ENCODE measurements at regions not wholly inside any gene's neighbourhood (a gene's known extent, or its start where the extent isn't known, plus 50 kb on each side); places are given as distances from the start of the nearest gene placed in this dataset.

DNA sequence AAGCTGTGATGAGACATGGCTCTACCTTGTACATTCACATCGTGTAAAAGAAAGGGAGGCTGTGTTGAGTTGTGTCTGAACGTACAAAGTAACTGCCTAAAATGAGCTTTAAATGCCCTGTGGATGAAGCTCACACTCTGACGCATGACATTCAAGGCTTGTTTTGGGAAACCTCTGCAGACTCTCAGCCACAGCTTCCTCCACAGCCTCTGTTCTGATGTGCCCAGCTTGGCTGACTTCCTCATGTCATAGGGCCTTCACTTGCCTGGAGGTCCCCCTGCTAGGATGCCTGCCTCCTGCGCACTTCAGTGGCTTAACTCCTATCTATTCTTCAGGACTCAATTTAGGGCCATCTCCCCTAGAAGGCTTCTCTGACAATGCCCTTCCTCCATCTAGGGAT is 230.0 kb upstream of the HABP2 start:
- DNase-seq = no peak
- Histone ChIP-seq H3K4me1 (peaks cover 0 to 11% (median 8%) of the 10 kb centered on the region in 4 donors), H3K27me3 (no peaks in the 10 kb centered on the region), H3K27ac (no peak overlapping the region), H3K9me3 (no peaks in the 10 kb centered on the region), H3K4me3 (no peak overlapping the region), H3K36me3 (no peaks in the 10 kb centered on the region)
- TF ChIP-seq POLR2A (IDR thresholded peaks at IDR 0.05) = no peak
- TF ChIP-seq EP300 (IDR thresholded peaks at IDR 0.05) = no peak
- TF ChIP-seq, protein P1, sequence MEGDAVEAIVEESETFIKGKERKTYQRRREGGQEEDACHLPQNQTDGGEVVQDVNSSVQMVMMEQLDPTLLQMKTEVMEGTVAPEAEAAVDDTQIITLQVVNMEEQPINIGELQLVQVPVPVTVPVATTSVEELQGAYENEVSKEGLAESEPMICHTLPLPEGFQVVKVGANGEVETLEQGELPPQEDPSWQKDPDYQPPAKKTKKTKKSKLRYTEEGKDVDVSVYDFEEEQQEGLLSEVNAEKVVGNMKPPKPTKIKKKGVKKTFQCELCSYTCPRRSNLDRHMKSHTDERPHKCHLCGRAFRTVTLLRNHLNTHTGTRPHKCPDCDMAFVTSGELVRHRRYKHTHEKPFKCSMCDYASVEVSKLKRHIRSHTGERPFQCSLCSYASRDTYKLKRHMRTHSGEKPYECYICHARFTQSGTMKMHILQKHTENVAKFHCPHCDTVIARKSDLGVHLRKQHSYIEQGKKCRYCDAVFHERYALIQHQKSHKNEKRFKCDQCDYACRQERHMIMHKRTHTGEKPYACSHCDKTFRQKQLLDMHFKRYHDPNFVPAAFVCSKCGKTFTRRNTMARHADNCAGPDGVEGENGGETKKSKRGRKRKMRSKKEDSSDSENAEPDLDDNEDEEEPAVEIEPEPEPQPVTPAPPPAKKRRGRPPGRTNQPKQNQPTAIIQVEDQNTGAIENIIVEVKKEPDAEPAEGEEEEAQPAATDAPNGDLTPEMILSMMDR (IDR thresholded peaks at IDR 0.05) = no peak
- no peak for TF ChIP-seq POLR2AphosphoS5 (IDR thresholded peaks at IDR 0.05)
- intact Hi-C loops (cut with DNase I) = no loop called here
- 63 to 85% methylated on average over 4 of the region's 4 CpGs for WGBS, 2 donors

DNA sequence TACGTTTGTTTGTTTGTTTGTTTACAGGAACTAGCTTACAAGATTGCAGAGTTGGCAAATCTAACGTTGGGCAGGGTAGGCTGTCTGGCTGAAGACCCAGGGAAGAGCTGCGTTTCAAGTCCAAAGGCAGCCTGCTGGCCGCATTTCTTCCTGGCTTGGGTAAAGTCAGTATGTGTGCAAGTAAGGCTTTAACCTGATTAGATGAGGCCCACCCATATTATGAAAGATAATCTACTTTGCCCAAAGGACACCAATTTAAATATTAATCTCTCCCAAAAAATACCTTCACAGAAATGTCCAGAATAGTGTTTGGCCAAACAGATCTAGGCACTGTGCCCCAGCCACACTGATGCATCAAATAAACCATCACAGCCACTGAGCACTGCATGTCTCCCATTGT is 228.9 kb upstream of the HABP2 start:
- 72 to 80% methylated on average over 4 of the region's 4 CpGs for WGBS, 2 donors

DNA sequence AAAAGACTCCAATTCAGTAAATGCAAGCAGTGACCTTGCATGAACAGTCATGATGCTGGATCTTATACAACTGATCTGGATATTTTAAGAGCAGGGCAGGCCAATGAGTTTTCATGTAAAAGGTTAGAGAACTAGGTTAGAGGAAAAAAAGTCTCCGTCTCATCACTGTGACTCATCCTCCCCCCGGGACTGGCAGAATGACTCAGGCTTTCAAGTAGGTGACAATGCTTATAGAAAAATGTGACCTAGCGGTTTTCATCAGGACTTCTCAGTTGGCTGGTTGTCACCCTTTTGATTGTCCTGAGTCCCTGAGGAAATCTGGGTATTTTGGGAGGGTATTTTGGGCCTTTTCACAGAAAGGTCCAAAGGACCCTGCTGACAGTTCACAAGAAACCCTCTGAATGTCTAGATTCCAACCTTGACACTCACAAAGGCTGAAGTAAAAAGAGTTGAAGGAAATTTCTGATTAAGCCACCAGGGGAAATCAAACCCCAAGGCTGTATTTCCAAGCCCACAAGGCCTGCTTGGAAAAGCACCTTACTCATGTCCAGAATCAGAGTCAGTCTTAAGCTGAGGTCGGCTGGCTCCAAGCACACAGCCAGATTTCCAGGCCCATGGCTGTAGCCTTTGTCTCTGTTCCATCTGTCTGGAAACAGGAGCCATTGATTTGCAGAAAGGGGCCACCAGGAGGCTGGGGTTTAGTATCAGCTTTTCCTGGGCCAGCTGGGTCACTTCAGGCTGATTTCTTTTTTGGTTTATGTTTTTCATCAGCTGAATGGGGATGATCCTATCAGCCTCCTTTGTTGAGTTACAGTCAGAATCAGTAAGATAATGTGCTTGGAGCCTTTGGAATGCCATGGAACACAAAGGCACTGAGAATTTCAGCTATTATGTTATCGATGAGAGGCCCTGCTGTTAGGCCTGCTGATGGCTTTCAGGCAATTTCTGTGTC is 226.4 kb upstream of the HABP2 start:
- WGBS, 2 donors = 61 to 77% methylated on average over 5 of the region's 5 CpGs
- H3K4me3 ChIP-seq = no peak overlapping the region
- peak overlapping the region in 2 of 4 donors; percentile 53 to 57 for H3K27ac ChIP-seq
- no peaks in the 10 kb centered on the region for H3K9me3 ChIP-seq
- H3K36me3 ChIP-seq = no peaks in the 10 kb centered on the region
- no peaks in the 10 kb centered on the region for H3K27me3 ChIP-seq
- intact Hi-C loops (cut with DNase I) = no loop called here
- H3K4me1 ChIP-seq = peaks cover 0 to 19% (median 12%) of the 10 kb centered on the region in 4 donors
- peak; percentile 82 for DNase-seq
- peak in 1 of 4 donors; percentile 46 for TF ChIP-seq POLR2AphosphoS5 (IDR thresholded peaks at IDR 0.05)
- TF ChIP-seq, protein P1 (IDR thresholded peaks at IDR 0.05) = peak in 1 of 4 experiments; percentile 12
- no peak for TF ChIP-seq POLR2A (IDR thresholded peaks at IDR 0.05)
- no peak for TF ChIP-seq EP300 (IDR thresholded peaks at IDR 0.05)

More for the DNA sequence above, 228.9 kb upstream of the HABP2 start:
- no peak overlapping the region for H3K4me3 ChIP-seq
- intact Hi-C loops (cut with DNase I) = no loop called here
- no peaks in the 10 kb centered on the region for H3K27me3 ChIP-seq
- TF ChIP-seq POLR2AphosphoS5 (IDR thresholded peaks at IDR 0.05) (no peak), EP300 (IDR thresholded peaks at IDR 0.05) (no peak), POLR2A (IDR thresholded peaks at IDR 0.05) (no peak)
- TF ChIP-seq, protein P1 (IDR thresholded peaks at IDR 0.05) = no peak
- peaks cover 0 to 12% (median 9%) of the 10 kb centered on the region in 4 donors for H3K4me1 ChIP-seq
- H3K36me3 ChIP-seq = no peaks in the 10 kb centered on the region
- H3K27ac ChIP-seq = no peak overlapping the region
- DNase-seq = no peak
- no peaks in the 10 kb centered on the region for H3K9me3 ChIP-seq

DNA sequence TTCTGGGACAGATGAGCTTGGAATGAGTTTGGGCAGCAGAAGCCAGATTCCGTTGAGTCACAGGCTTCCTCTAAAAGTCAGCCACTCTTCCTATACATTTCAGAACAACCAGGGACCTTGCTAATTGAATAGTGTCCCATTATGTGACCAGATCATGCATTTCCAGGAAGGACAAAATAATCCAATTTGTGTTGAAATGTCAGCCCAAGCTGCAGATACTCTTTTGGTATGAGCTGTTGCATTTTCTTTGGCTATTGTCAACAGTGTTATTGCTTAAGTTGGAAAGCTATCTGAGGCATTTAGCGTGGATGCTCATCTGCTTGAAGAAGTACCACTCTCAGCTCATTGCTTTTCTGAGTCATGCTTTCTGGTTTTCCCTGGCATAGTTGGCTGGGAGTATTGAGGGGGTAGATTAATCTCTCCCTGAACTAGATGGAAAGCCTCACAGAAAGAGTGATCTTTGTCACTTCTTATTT is 223.7 kb upstream of the HABP2 start:
- Histone ChIP-seq H3K27ac (no peak overlapping the region), H3K27me3 (no peaks in the 10 kb centered on the region), H3K9me3 (no peaks in the 10 kb centered on the region), H3K4me3 (no peak overlapping the region), H3K36me3 (no peaks in the 10 kb centered on the region), H3K4me1 (peaks cover 0 to 19% (median 12%) of the 10 kb centered on the region in 4 donors)
- WGBS, 2 donors = 72 to 75% methylated on average over 2 of the region's 2 CpGs
- no peak for DNase-seq
- TF ChIP-seq POLR2AphosphoS5 (IDR thresholded peaks at IDR 0.05) = peak in 1 of 4 donors; percentile 13
- TF ChIP-seq EP300 (IDR thresholded peaks at IDR 0.05) = no peak
- no peak for TF ChIP-seq POLR2A (IDR thresholded peaks at IDR 0.05)
- TF ChIP-seq, protein P1 (IDR thresholded peaks at IDR 0.05) = no peak
- intact Hi-C loops (cut with DNase I) = no loop called here

Measured in sigmoid colon (tissue), 6 donors.